GM18868 (cell line): ENCODE measurements at regions not wholly inside any gene's neighbourhood (a gene's known extent, or its start where the extent isn't known, plus 50 kb on each side); places are given as distances from the start of the nearest gene placed in this dataset.

Experiments
- ATAC-seq: cut with Tn5 transposase; IDR thresholded peaks from one replicate; pipeline ENCODE4 v1.9.1; 2021; ENCODE audit warnings: mild to moderate bottlenecking, moderate library complexity; ENCODE audit not compliant: unreplicated experiment

DNA sequence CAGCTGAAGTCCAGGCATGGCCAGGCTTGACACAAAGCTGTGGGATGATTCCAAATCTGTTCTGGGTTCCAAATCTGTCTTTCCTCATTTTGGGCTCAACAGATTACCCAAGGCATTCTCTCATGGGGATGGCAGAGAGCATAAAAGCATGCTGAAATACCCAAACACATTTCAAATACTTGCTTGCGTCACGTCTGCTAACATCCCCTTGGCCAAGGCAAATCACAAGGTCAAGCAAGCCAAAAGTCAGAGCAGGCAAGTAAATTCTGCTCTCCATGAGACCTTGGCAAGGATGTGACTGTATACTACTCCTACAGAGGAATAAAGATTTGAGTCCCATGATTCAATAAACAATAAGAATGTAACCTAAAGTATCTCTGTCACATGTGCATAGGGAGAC lies 306.7 kb downstream of the EPB41L4A start:
- no peak for ATAC-seq

DNA sequence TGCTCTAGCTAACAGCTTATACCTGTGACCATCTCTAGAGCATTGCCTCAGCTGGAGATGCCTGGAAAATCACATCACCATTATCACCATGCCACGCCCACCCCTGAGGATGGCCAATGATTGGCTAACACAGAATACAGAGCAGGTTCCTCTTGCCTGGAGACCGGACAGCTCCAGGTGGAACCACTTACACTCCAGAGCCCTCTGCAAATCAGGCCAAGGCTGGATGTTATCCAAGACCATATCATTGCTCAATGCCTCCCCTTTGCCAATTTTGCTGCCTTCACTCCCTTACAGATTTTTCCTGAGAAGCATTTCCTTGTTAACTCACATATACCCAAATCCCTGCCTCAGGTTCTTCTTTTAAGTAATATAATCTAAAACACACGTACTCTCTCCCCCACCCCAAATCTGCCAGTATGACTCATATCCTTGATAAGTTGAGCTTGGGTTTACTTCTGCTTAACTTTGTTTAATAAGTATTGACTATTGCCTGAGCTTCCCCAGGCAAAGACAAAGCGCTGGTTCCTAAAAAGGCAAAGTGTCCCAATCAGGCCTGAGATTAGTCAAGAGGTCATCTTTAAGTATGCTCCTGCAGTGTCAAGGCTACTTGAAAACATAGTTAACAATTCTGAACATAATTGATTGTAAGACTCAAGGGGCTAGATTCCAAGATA lies 309.6 kb downstream of the EPB41L4A start:
- peak; percentile 50 for ATAC-seq

DNA sequence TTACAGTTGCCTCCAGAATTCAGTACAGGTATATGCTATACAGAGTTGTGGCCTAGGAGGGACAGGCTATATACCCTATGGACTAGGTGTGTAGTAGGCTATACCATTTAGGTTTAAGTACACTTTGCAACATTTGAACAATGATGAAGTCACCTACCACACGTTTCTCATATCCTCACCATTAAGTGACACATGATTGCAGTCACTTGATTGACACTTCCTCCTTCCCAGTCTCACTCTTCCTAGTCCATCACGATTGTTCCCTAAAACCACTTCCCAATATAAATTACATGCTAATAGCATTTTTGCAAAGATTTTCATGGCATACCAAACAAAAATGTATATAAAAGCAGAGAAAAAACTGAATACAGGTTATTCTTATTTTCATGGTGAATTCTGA lies 312.2 kb downstream of the EPB41L4A start:
- ATAC-seq = peak; percentile 55

DNA sequence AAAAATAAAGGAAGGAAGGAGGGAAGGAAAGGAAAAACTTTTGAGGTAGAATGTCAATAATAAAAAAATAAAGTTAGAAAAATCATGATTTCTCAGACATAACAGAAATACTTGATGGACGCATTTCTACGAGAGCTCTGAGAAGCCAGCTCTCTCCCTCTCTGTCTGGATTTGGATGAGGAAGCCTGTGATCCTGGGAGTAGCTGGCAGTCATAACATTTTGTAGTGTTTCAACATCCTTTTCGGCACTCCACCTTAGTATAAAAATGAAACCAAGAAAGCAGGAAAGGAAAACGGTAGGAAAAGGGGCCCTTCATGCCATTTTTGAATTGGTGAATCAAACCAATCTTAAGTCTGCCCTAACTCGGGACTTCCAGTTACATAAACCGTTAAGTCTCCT lies 321.3 kb downstream of the EPB41L4A start:
- no peak for ATAC-seq

DNA sequence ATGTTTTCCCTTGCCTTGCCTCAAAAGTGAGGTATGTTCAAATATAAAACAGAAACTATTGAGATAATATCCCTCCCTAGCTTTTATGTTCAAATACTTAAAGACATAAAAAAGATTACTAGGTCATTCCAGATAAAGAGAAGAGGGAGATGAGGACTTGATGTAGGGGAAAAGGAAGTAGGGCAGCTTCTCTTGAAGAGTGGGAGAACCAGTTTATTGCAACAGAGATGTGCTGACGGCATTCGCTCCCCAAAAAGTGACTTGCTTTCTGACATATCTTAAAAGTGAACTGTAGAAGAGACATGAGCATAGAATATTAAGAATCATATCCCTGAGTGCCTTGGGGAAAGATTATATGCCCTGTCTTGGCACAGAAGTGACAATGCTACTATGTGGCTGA lies 330.2 kb upstream of the NREP start:
- no peak for ATAC-seq

DNA sequence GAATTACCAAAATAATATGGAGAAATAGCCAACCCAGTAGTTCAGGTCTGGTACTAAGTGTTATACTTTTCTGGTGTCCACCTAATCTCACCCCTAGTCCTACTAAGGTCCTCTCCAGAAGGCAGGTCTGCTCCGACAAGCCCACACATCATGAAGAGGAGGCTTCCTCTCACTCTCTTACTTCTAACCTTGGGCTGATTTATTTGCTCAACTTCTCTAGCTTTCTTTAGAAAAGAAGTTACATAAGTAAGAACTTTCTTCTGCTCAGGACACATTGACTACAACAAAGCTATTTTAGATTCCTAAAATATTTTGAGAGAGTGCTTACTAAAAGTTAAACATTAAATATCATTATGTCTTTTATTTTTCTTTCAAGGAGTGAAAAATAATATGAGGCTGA lies 329.7 kb upstream of the NREP start:
- no peak for ATAC-seq

DNA sequence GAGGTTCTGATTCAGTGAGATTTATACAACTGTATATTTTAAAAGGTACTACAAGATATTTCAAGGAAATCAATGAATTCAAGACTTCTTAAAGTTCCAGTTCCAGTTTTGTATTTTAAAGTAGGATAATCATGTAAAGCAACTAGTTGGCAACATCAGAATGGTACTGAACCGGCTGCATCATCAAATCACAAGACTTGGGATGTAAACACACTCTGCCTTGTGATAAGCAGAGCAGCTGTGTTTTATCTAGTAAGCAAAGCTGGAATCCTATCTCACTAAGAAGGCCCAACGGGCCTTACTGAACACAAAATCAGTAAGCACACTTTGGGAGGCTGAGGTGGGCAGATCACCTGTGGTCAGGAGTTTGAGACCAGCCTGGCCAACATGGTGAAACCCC lies 327.2 kb upstream of the NREP start:
- no peak for ATAC-seq

DNA sequence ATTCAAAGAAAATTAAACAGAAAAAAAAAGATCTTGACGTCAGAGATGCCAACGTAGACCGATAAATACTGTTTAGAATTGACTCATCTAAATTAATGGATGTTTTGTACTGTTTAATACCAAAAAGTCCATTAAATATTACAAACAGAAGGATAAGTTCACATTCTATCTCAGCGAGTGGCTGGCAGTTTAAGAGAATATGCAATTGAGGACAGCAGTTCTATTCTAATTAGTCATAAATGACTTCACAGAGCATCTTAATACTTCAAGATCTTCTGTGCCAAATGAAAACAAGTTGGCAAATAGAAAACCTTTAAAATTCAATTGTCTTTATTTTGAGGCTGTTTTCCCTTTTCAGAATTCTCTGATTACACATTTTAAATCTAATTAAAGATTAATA lies 326.6 kb upstream of the NREP start:
- ATAC-seq = no peak

DNA sequence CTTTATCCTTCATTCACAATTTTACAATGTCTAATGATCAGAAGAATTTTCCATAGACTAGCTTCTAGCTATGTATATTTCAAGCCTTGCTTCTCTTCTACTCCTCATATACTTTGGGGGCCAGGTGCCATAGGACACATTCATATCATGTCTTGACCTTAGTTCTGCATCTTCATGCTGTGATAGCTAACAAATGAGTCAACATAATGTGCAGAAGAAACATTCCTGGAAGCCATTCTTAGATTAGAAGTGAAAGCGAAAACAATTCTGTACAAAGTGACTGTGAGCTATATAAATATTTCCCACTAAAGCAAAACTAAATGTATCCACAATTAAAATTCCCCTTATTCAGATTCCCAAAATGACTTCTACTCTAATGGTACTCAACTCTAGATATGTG lies 320.2 kb upstream of the NREP start:
- peak; percentile 83 for ATAC-seq

DNA sequence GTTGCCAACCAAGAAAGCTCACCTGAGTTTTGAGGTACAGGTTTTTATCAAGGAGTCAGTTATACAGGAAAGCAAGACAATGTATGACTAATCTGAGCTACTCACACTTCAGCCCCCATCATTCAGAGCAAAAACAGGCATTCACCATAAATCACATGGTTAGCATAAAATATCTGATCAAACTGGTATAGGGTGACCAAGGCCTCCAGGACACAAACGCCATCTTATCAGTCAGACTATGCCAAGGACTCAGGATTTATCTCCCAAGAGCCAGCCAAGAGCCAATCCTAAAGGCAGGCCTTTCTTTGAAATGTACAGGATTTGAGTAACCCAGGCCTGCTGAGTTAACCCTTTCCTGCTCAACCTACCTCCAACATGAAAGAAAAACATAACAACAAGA lies 313.0 kb upstream of the NREP start:
- ATAC-seq = no peak

DNA sequence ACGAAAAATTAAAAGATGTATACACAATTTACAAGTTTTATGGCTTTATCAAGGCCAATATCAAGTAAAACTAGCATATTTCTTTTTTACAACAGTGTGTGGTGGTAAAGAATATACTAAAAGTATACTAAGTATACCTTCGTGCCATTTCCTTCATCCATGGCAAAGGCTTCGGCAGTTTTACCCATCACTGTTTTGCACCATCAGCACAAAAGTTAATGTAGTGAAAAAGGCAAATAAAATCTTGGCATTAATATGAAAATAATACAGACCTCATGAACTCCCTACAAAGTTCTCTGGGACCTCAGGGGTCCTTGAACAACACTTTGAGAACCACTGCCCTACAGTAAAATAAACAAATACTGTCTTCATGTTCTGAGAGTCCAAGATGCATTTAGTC lies 312.3 kb upstream of the NREP start:
- ATAC-seq = no peak

DNA sequence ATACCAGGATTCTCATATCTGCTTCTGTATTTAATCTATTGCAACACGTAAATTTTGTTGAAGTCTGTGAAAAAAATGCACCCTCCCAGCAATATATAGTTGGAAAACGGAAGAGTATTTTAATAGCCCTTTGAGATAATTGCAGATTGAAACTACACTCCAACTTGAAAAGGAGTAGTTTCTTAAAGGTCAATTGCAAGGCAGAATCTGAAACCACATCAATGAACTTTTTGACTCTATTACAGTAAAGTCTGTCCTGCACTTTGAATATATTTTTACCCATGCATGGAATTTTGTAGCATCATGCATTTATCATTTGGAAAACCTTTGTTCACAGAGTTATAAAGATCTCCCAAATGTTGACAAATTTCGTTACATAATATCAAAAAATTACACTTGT lies 311.6 kb upstream of the NREP start:
- ATAC-seq = no peak

DNA sequence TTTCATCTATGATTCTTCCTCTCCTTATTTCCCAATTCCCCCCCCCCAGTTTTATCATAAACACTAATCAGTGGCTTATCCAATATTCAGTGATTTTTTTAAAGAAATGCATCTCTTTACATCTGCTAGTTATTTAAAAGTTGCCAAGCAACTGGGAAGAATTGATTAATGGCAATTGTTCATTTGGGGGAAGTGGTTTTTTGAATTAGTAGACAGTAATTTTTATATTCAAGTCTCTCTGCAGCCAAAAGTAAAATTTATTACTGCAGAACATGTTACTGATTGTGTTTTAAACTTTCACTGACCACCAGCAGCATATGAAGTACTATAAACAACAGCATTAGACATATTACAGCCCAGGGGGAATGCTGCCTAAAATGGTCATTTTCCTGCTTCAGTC lies 308.8 kb upstream of the NREP start:
- no peak for ATAC-seq

DNA sequence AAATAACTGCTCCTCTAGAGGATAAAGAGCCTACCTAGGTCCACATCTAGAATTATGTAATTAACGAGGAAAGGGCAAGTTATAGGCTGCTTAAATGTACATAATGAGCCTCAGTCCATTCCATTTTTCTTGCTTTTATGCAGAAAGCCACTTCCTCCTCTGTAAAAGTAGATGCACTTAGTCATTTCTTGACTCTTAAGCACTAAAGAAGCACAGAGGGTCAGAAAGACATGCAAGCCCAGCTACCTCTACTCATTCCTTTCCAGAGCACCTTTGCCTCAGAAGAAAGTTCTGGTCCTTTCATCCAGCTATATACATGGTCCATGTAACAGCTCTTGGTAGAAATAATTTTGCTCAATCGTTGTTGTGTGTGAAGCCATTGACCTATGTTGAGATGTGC lies 308.0 kb upstream of the NREP start:
- ATAC-seq = peak; percentile 82

DNA sequence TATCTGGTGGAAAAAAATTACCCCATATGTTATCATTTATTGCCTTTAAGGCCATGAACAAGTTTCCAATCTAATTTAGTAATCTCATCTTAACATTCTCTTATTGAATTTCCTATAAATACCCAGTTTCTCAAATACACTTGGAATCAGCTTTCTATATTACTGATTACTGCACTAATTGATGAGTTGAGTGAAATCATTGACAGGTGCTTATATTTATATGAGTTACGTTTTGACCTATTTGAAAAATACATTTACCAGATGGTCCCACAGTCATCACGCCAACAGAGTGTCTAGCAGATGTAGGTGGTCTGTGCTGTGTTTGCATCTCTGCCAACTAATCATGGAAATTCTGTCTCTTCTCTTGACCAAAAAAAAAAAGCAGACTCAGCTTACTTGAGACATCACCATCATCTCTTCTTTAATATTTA lies 307.3 kb upstream of the NREP start:
- no peak for ATAC-seq

DNA sequence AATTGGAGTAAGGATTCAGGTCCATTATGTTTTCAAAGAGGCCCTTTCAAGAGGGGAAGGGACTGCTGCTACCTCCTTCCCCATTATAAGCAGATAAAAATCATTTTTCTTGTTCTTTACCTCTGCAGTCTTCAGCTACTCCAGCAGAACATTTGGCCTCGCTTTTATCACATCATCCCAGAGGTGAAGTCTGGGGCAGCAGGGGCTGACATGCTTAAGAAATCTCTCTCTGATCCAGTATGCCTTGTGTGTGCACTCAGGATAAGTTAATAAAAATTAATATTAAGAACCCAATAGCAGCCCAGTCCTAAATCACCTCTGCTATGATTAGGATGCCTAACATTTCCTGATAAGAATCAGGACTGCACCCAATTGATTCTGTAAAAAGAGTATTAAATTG lies 306.9 kb upstream of the NREP start:
- no peak for ATAC-seq

DNA sequence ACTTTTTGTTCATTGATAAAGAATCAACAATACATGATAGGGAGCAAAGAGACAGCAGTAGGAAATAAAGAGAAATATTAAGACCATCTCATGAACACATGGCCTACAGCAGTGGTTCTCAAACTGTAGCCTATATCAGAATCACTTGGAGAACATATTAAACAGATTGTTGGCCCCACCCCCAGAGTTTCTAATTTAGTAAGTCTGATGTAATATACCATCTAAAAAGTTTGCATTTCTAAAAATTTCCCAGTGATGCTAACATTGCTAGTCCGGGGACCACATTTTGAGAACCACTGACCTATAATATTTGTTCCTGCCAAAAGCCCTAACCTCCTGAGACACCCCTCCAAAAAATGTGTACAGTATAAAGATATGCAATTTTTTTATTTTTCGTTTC lies 306.2 kb upstream of the NREP start:
- no peak for ATAC-seq

DNA sequence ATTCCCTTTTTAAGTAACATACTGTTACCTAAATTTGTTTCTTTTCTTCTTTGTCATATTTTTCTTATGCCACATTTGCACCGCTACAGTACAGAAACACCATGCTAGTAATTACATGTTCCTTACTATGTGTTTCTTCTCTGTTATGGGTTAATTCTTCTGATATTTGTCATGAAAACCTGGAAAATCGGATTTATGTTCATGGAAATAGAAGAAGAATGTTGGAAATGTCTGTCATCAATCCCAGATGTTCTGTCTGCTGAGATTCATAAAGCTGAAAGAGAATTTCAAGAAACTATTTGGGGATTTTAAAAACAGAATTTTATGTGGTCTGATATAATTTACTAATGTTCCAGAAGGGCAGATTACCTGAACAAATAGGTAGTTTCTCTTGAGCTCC lies 305.2 kb upstream of the NREP start:
- ATAC-seq = no peak

DNA sequence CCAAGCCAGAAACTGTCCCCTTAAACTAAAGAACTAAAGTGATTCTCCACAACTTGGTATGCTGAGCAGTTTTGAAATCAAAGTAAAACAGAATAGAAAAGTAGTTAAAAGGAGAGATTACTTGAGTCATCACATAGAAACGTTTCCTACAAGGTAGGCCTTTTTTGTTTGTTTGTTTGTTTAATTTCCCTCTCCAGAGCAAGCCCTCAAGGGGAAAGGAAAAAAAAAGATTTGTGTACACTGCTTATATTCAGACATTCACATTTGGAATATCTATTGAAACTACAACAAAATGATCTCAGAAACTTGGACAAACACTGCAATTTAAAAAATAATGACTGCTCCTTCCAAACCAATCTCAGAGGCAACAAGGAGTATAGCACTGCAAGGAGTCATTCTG lies 304.7 kb upstream of the NREP start:
- no peak for ATAC-seq

DNA sequence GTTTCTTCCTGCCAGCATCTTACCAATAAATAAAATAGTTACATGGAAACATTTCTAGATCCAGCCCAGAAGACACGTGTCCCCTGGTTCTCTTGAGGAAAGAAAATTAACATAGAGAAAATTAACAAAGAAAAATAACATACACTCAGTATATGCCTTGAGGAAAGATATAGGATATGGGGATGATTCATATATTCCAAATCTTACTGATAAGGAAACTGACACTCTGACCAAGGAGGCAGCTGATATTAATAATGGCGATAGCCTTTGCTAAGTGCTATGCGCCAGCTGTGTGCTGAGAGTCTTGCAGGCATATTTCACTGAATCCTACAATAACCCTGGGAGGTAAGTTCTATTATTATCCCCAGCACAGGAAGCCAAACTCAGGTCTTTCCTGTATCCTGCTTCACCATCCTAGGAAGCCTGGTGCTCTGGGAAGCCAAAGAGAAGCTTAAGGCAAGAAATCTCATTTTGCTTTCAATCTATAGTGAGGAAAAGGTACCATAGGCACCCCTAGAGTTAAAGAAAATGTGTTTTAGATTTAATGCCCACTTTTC lies 302.7 kb upstream of the NREP start:
- no peak for ATAC-seq

DNA sequence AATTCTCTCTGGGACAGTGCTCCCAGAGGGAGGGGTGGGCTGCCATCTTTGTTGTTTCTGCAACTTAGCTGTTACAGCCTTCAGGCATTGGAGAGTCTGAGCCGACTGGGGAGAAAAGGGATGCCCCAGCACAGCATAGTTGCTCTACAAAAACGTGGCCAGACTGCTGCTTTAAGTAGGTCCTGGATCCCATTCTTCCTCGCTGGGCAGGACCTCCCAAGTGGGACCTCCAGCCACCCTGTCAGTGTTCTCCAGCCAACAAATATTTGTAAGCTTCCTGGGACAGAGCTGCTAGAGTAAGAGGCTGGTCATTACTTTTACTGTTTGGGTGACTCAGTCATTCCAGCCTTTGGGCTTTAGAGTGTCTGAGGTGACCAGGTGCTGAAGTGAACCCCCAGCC lies 292.7 kb upstream of the NREP start:
- ATAC-seq = no peak

DNA sequence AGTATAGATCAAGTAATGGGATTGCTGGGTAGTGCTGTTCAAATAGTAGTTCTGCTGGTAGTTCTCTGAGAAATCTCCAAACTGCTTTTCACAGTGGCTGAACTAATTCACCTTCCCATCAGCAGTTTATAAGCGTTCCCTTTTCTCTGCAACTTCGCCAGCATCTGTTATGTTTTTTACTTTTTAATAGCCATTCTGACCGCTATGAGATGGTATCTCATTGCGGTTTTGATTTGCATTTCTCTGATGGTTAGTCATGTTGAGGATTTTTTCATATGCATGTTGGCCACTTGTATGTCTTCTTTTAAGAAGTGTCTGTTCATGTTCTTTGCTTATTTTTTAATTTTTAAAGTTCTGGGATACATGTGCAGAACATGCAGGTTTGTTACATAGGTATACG lies 279.2 kb upstream of the NREP start:
- ATAC-seq = no peak

DNA sequence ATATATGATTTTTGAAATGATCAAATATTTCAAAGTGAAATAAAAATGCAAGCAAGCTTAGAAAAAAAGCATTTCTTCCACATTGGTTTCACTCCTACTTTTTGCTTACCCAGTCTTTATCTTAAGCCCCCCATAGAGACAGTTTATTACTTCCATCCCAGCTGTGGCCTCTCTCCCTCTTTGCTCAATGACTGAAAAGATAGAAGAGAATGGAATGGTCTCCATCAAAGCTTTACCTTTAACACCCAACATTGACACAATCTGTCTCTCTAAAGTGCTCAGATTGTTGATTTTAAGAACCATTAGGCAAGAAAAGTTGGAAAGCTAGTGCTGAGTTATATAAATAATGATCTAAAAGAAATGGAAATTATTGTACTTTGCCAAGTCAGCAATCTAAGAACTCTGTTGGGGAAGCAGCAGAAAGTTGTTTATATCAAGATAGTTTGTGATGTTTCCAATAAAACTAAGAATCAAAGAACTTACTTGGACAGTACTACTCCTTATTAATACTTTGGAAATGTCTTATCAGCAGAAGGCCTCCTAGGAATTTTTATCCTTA lies 277.5 kb upstream of the NREP start:
- ATAC-seq = no peak
